H1 (cell line): ENCODE measurements at regions not wholly inside any gene's neighbourhood (a gene's known extent, or its start where the extent isn't known, plus 50 kb on each side); places are given as distances from the start of the nearest gene placed in this dataset.

Source experiments
- ZNF274 ChIP-seq: IDR thresholded peaks from 2 replicates; pipeline ENCODE4 v1.7.0; 2012; ENCODE audit warnings: low read length, borderline replicate concordance; ENCODE audit errors: extremely low read depth

DNA sequence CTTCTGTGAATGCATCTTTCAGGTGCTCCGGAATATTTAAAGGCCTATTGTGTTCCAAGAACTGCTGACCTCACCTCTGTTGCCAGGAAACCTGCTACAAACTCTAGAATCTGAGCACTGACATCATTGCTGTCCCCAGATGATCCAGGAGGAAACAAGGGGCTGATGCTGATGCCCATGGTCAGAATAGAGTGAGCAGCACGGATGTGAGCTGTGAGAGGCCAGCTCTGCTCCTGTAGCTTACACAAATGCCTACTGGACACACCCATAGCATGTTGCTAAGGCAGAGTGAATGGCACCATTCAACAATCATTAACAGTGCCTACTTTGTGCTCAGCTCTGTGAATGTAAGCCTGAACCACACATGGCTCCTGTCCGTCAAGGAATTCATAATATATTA lies 276.7 kb upstream of the API5 start (continued):
- no peak for TF ChIP-seq ZNF274
